Activated naive CD8-positive, alpha-beta T cell (primary cell): ENCODE measurements at regions not wholly inside any gene's neighbourhood (a gene's known extent, or its start where the extent isn't known, plus 50 kb on each side); places are given as distances from the start of the nearest gene placed in this dataset.
"Not testable (repeated sequence)": the region's sequence is repeated elsewhere in the genome, so short reads cannot be mapped to it uniquely, and the experiment has no call there.

ENCODE experiments used
- H3K27ac Mint-ChIP-seq: one replicate; pipeline ENCODE4 v1.8.0; 2021; ENCODE audit warnings: mixed read lengths
- H3K27me3 Mint-ChIP-seq: one replicate; pipeline ENCODE4 v1.8.0; 2021; ENCODE audit warnings: mixed read lengths
- H3K36me3 Mint-ChIP-seq: one replicate; pipeline ENCODE4 v1.8.0; 2021; ENCODE audit warnings: mixed read lengths
- H3K4me1 Mint-ChIP-seq: one replicate; pipeline ENCODE4 v1.8.0; 2021; ENCODE audit warnings: low read depth, mixed read lengths
- H3K4me3 Mint-ChIP-seq: one replicate; pipeline ENCODE4 v1.8.0; 2021; ENCODE audit warnings: mild to moderate bottlenecking, mixed read lengths
- H3K9me3 Mint-ChIP-seq: one replicate; pipeline ENCODE4 v1.8.0; 2021; ENCODE audit warnings: low read depth, mixed read lengths

- Mint-ChIP-seq H3K9me3 (no peaks in the 10 kb centered on the region), H3K4me3 (no peak overlapping the region), H3K36me3 (no peaks in the 10 kb centered on the region), H3K27me3 (no peaks in the 10 kb centered on the region), H3K4me1 (peaks cover 45% of the 10 kb centered on the region), H3K27ac (no peak overlapping the region)
Observed at GRCh38 chr4:78660559-78660958, 109.0 kb downstream of the ANXA3 start.

GRCh38 chr4:78661086-78661690 is 109.6 kb downstream of the ANXA3 start:
- H3K27ac Mint-ChIP-seq = no peak overlapping the region
- H3K36me3 Mint-ChIP-seq = no peaks in the 10 kb centered on the region
- H3K9me3 Mint-ChIP-seq = no peaks in the 10 kb centered on the region
- H3K4me3 Mint-ChIP-seq = no peak overlapping the region
- peaks cover 41% of the 10 kb centered on the region for H3K4me1 Mint-ChIP-seq
- no peaks in the 10 kb centered on the region for H3K27me3 Mint-ChIP-seq

GRCh38 chr4:78661921-78662521 is 110.5 kb downstream of the ANXA3 start:
- peaks cover 38% of the 10 kb centered on the region for H3K4me1 Mint-ChIP-seq
- no peaks in the 10 kb centered on the region for H3K27me3 Mint-ChIP-seq
- no peaks in the 10 kb centered on the region for H3K36me3 Mint-ChIP-seq
- no peaks in the 10 kb centered on the region for H3K9me3 Mint-ChIP-seq
- H3K27ac Mint-ChIP-seq = no peak overlapping the region
- H3K4me3 Mint-ChIP-seq = no peak overlapping the region

- Mint-ChIP-seq H3K27ac (no peak overlapping the region), H3K4me1 (peaks cover 34% of the 10 kb centered on the region), H3K9me3 (no peaks in the 10 kb centered on the region)
Observed at GRCh38 chr4:78662658-78663057, 111.1 kb downstream of the ANXA3 start.

GRCh38 chr4:78664296-78664695 is 111.9 kb upstream of the BMP2K start:
- not testable (repeated sequence) for H3K9me3 Mint-ChIP-seq, H3K27ac Mint-ChIP-seq, H3K36me3 Mint-ChIP-seq, H3K4me3 Mint-ChIP-seq, H3K27me3 Mint-ChIP-seq
- H3K4me1 Mint-ChIP-seq = peaks cover 24% of the 10 kb centered on the region

More at GRCh38 chr4:78662658-78663057, 111.1 kb downstream of the ANXA3 start:
- Mint-ChIP-seq H3K4me3 (no peak overlapping the region), H3K27me3 (no peaks in the 10 kb centered on the region), H3K36me3 (no peaks in the 10 kb centered on the region)

- Mint-ChIP-seq H3K4me3 (no peak overlapping the region), H3K27me3 (no peaks in the 10 kb centered on the region), H3K36me3 (no peaks in the 10 kb centered on the region), H3K4me1 (peaks cover 21% of the 10 kb centered on the region), H3K27ac (no peak overlapping the region), H3K9me3 (no peaks in the 10 kb centered on the region)
Observed at GRCh38 chr4:78665216-78665770, 110.9 kb upstream of the BMP2K start.

- Mint-ChIP-seq H3K4me1 (peaks cover 17% of the 10 kb centered on the region), H3K36me3 (no peaks in the 10 kb centered on the region), H3K27ac (no peak overlapping the region), H3K9me3 (no peaks in the 10 kb centered on the region), H3K4me3 (no peak overlapping the region), H3K27me3 (no peaks in the 10 kb centered on the region)
Observed at GRCh38 chr4:78666830-78667258, 109.3 kb upstream of the BMP2K start.

GRCh38 chr4:78667325-78667724 is 108.8 kb upstream of the BMP2K start:
- Mint-ChIP-seq H3K4me3 (no peak overlapping the region), H3K9me3 (no peaks in the 10 kb centered on the region), H3K27ac (no peak overlapping the region), H3K4me1 (peaks cover 13% of the 10 kb centered on the region), H3K27me3 (no peaks in the 10 kb centered on the region), H3K36me3 (no peaks in the 10 kb centered on the region)

- Mint-ChIP-seq H3K9me3 (no peaks in the 10 kb centered on the region), H3K36me3 (no peaks in the 10 kb centered on the region), H3K27ac (no peak overlapping the region), H3K27me3 (no peaks in the 10 kb centered on the region), H3K4me1 (peaks cover 11% of the 10 kb centered on the region), H3K4me3 (no peak overlapping the region)
Observed at GRCh38 chr4:78667764-78668163, 108.4 kb upstream of the BMP2K start.

- H3K27ac Mint-ChIP-seq = no peak overlapping the region
- H3K9me3 Mint-ChIP-seq = no peaks in the 10 kb centered on the region
- H3K27me3 Mint-ChIP-seq = no peaks in the 10 kb centered on the region
- no peaks in the 10 kb centered on the region for H3K36me3 Mint-ChIP-seq
- H3K4me1 Mint-ChIP-seq = peaks cover 11% of the 10 kb centered on the region
- H3K4me3 Mint-ChIP-seq = no peak overlapping the region
Observed at GRCh38 chr4:78669453-78669852, 106.7 kb upstream of the BMP2K start.

GRCh38 chr4:78671903-78672815 is 104.0 kb upstream of the BMP2K start:
- Mint-ChIP-seq H3K4me1 (peaks cover 6% of the 10 kb centered on the region), H3K27me3 (no peaks in the 10 kb centered on the region), H3K36me3 (no peaks in the 10 kb centered on the region), H3K4me3 (no peak overlapping the region), H3K9me3 (peaks cover 3% of the 10 kb centered on the region), H3K27ac (no peak overlapping the region)

- no peaks in the 10 kb centered on the region for H3K27me3 Mint-ChIP-seq
- H3K4me1 Mint-ChIP-seq = no peaks in the 10 kb centered on the region
- H3K27ac Mint-ChIP-seq = no peak overlapping the region
- H3K36me3 Mint-ChIP-seq = no peaks in the 10 kb centered on the region
- H3K4me3 Mint-ChIP-seq = no peak overlapping the region
- H3K9me3 Mint-ChIP-seq = peaks cover 3% of the 10 kb centered on the region
Observed at GRCh38 chr4:78673337-78673736, 102.8 kb upstream of the BMP2K start.

GRCh38 chr4:78675325-78675724 is 100.8 kb upstream of the BMP2K start:
- peaks cover 3% of the 10 kb centered on the region for H3K9me3 Mint-ChIP-seq
- no peaks in the 10 kb centered on the region for H3K36me3 Mint-ChIP-seq
- no peaks in the 10 kb centered on the region for H3K4me1 Mint-ChIP-seq
- no peak overlapping the region for H3K27ac Mint-ChIP-seq
- H3K27me3 Mint-ChIP-seq = no peaks in the 10 kb centered on the region
- no peak overlapping the region for H3K4me3 Mint-ChIP-seq

- H3K4me1 Mint-ChIP-seq = no peaks in the 10 kb centered on the region
- H3K27me3 Mint-ChIP-seq = no peaks in the 10 kb centered on the region
- no peak overlapping the region for H3K27ac Mint-ChIP-seq
- no peaks in the 10 kb centered on the region for H3K9me3 Mint-ChIP-seq
- no peaks in the 10 kb centered on the region for H3K36me3 Mint-ChIP-seq
- H3K4me3 Mint-ChIP-seq = no peak overlapping the region
Observed at GRCh38 chr4:78682070-78682469, 94.1 kb upstream of the BMP2K start.

GRCh38 chr4:78683352-78683751 is 92.8 kb upstream of the BMP2K start:
- Mint-ChIP-seq H3K27me3 (no peaks in the 10 kb centered on the region), H3K9me3 (no peaks in the 10 kb centered on the region), H3K36me3 (no peaks in the 10 kb centered on the region), H3K27ac (no peak overlapping the region), H3K4me3 (no peak overlapping the region), H3K4me1 (no peaks in the 10 kb centered on the region)
